LNCAP (cell line): ENCODE measurements at regions not wholly inside any gene's neighbourhood (a gene's known extent, or its start where the extent isn't known, plus 50 kb on each side); places are given as distances from the start of the nearest gene placed in this dataset.

Experiments
- TF ChIP-seq, protein P1 (sequence below): fragments of 450-650 bp; IDR thresholded peaks from 2 replicates; pipeline ENCODE4 v1.5.1; 2017; ENCODE audit warnings: mild to moderate bottlenecking

- TF ChIP-seq, protein P1, sequence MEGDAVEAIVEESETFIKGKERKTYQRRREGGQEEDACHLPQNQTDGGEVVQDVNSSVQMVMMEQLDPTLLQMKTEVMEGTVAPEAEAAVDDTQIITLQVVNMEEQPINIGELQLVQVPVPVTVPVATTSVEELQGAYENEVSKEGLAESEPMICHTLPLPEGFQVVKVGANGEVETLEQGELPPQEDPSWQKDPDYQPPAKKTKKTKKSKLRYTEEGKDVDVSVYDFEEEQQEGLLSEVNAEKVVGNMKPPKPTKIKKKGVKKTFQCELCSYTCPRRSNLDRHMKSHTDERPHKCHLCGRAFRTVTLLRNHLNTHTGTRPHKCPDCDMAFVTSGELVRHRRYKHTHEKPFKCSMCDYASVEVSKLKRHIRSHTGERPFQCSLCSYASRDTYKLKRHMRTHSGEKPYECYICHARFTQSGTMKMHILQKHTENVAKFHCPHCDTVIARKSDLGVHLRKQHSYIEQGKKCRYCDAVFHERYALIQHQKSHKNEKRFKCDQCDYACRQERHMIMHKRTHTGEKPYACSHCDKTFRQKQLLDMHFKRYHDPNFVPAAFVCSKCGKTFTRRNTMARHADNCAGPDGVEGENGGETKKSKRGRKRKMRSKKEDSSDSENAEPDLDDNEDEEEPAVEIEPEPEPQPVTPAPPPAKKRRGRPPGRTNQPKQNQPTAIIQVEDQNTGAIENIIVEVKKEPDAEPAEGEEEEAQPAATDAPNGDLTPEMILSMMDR = no peak
These were observed 146.6 kb upstream of the PDE1C start for GRCh38 chr7:32216759-32217158.

GRCh38 chr7:32215697-32216096, 145.5 kb upstream of the PDE1C start:
- TF ChIP-seq, protein P1 = no peak

- TF ChIP-seq, protein P1 = no peak
These were observed 144.7 kb upstream of the PDE1C start for GRCh38 chr7:32214913-32215312.

GRCh38 chr7:32212321-32212720, 142.1 kb upstream of the PDE1C start:
- TF ChIP-seq, protein P1 = no peak

GRCh38 chr7:32206987-32207386, 136.8 kb upstream of the PDE1C start:
- TF ChIP-seq, protein P1 = peak; percentile 12; the same call in 1 of the 2 replicates

DNA sequence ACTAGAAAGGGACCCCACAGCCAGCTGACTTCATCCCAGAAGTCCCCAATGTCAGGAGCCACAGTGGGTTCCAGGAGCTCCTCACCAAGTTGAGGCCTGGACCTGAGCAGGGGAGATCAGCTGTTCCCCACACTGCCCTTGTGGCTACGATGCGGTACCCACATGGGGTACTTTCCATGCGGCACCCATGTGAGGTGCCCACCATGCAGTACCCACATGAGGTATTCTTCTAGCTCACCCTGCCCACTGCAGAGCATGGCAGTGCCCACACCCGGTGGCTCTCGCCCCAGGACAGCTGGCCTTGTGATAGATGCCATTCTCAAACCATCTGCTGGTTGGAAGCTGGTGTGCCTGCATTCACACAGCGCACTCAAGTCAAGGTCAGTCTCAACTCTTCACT, 136.3 kb upstream of the PDE1C start:
- TF ChIP-seq, protein P1 = no peak

- TF ChIP-seq, protein P1 = peak; percentile 40; the same call in 1 of the 2 replicates
These were observed 134.3 kb upstream of the PDE1C start for GRCh38 chr7:32204361-32205018.

DNA sequence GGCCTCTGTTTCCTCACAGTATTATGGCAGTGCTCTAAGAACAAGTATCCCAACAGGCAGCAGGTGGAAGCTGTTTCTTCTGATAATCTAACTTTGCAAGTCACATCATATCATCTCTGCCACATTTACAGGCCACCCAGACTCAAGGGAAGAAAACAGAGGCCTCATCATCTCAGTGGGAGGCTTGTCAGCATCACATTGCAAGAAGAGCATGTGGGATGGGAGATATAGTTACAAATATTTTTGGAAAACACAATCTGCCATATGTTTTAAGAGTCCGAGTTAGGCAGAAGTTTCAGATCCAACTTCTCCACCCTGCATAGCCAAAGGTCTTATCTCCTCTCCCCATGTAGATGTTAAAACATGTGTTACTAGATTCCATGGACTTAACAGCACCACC, 130.4 kb upstream of the PDE1C start:
- TF ChIP-seq, protein P1 = no peak
